ENCODE measurements at regions not wholly inside any gene's neighbourhood (a gene's known extent, or its start where the extent isn't known, plus 50 kb on each side); places are given as distances from the start of the nearest gene placed in this dataset.

- DNase-seq, result no peak
Observed at GRCh38 chr2:19807866-19808265, 93.9 kb downstream of the TTC32 start.

- DNase-seq, result no peak
Observed at GRCh38 chr2:19807346-19807745, 94.4 kb downstream of the TTC32 start.

GRCh38 chr2:19806591-19806990, 95.2 kb downstream of the TTC32 start:
- no peak for DNase-seq

GRCh38 chr2:19806131-19806530, 95.7 kb downstream of the TTC32 start:
- no peak for DNase-seq

- DNase-seq, result no peak
Observed at GRCh38 chr2:19805266-19805665, 96.5 kb downstream of the TTC32 start.

GRCh38 chr2:19804639-19805260, 97.0 kb downstream of the TTC32 start:
- DNase-seq, result no peak

- DNase-seq, result no peak
Observed at GRCh38 chr2:19802086-19802841, 99.5 kb downstream of the TTC32 start.

- no peak for DNase-seq
Observed at GRCh38 chr2:19801367-19802080, 100.3 kb downstream of the TTC32 start.

- no peak for DNase-seq
Observed at GRCh38 chr2:19800796-19801195, 101.0 kb downstream of the TTC32 start.

- DNase-seq, result no peak
Observed at GRCh38 chr2:19799881-19800780, 101.7 kb downstream of the TTC32 start.

GRCh38 chr2:19797871-19798270, 103.9 kb downstream of the TTC32 start:
- no peak for DNase-seq

GRCh38 chr2:19797243-19797810, 104.5 kb downstream of the TTC32 start:
- DNase-seq, result no peak

GRCh38 chr2:19796035-19796695, 105.6 kb downstream of the TTC32 start:
- DNase-seq, result no peak

- DNase-seq, result no peak
Observed at GRCh38 chr2:19793132-19793750, 108.5 kb downstream of the TTC32 start.

- no peak for DNase-seq
Observed at GRCh38 chr2:19790291-19790690, 111.5 kb downstream of the TTC32 start.

- no peak for DNase-seq
Observed at GRCh38 chr2:19787134-19787533, 114.6 kb downstream of the TTC32 start.

- no peak for DNase-seq
Observed at GRCh38 chr2:19786408-19787058, 115.2 kb downstream of the TTC32 start.

GRCh38 chr2:19785867-19786266, 115.9 kb downstream of the TTC32 start:
- no peak for DNase-seq

GRCh38 chr2:19785447-19785846, 116.3 kb downstream of the TTC32 start:
- DNase-seq, result no peak

GRCh38 chr2:19784456-19784855, 117.3 kb downstream of the TTC32 start:
- no peak for DNase-seq

- no peak for DNase-seq
Observed at GRCh38 chr2:19783935-19784334, 117.8 kb downstream of the TTC32 start.

Data from cerebellar nuclear complex (tissue), 1 donor.